Type B pancreatic cell (in vitro differentiated cells): ENCODE measurements at regions not wholly inside any gene's neighbourhood (a gene's known extent, or its start where the extent isn't known, plus 50 kb on each side); places are given as distances from the start of the nearest gene placed in this dataset.

ENCODE experiments used
- DNase-seq: peaks from one replicate; pipeline ENCODE4 v3.0.0; 2021; ENCODE audit warnings: mixed read lengths; ENCODE audit not compliant: unreplicated experiment; ENCODE audit errors: extremely low spot score
- H3K27ac Mint-ChIP-seq: 2 replicates; pipeline ENCODE4 v1.8.0; 2021; ENCODE audit warnings: mild to moderate bottlenecking, mixed read lengths
- H3K27me3 Mint-ChIP-seq: 2 replicates; pipeline ENCODE4 v1.8.0; 2021; ENCODE audit warnings: mixed read lengths
- H3K36me3 Mint-ChIP-seq: 2 replicates; pipeline ENCODE4 v1.8.0; 2021; ENCODE audit warnings: mixed read lengths
- H3K4me1 Mint-ChIP-seq: one replicate; pipeline ENCODE4 v1.8.0; 2021; ENCODE audit warnings: mixed read lengths; ENCODE audit not compliant: unreplicated experiment
- H3K4me3 Mint-ChIP-seq: 2 replicates; pipeline ENCODE4 v1.8.0; 2021; ENCODE audit warnings: mild to moderate bottlenecking, mixed read lengths
- H3K9me3 Mint-ChIP-seq: 2 replicates; pipeline ENCODE4 v1.8.0; 2021; ENCODE audit warnings: mixed read lengths
- CTCF ChIP-seq: fragments of 200-600 bp; sonication (generic); conservative IDR thresholded peaks from 2 replicates; pipeline ENCODE4 v1.5.0; 2021; ENCODE audit warnings: antibody characterized with exemption, mild to moderate bottlenecking

- H3K4me1 Mint-ChIP-seq, result no peaks in the 10 kb centered on the region
- H3K36me3 Mint-ChIP-seq, result no peaks in the 10 kb centered on the region
- no peak overlapping the region for H3K4me3 Mint-ChIP-seq
- no peak for TF ChIP-seq CTCF
- H3K27ac Mint-ChIP-seq, result no peak overlapping the region
- no peaks in the 10 kb centered on the region for H3K9me3 Mint-ChIP-seq
- no peaks in the 10 kb centered on the region for H3K27me3 Mint-ChIP-seq
- no peak for DNase-seq
Observed at GRCh38 chr12:87121896-87122295, 865.7 kb upstream of the MGAT4C start.

GRCh38 chr12:87120440-87120839 is 864.2 kb upstream of the MGAT4C start:
- no peak overlapping the region for H3K4me3 Mint-ChIP-seq
- no peaks in the 10 kb centered on the region for H3K27me3 Mint-ChIP-seq
- DNase-seq, result no peak
- TF ChIP-seq CTCF, result no peak
- no peaks in the 10 kb centered on the region for H3K36me3 Mint-ChIP-seq
- H3K27ac Mint-ChIP-seq, result no peak overlapping the region
- no peaks in the 10 kb centered on the region for H3K9me3 Mint-ChIP-seq
- no peaks in the 10 kb centered on the region for H3K4me1 Mint-ChIP-seq

- Mint-ChIP-seq H3K4me3 (no peak overlapping the region), H3K9me3 (no peaks in the 10 kb centered on the region), H3K27me3 (no peaks in the 10 kb centered on the region), H3K4me1 (no peaks in the 10 kb centered on the region), H3K36me3 (no peaks in the 10 kb centered on the region), H3K27ac (no peak overlapping the region)
- no peak for DNase-seq
- no peak for TF ChIP-seq CTCF
Observed at GRCh38 chr12:87119713-87120112, 863.5 kb upstream of the MGAT4C start.

- no peaks in the 10 kb centered on the region for H3K27me3 Mint-ChIP-seq
- H3K27ac Mint-ChIP-seq, result no peak overlapping the region
- H3K4me1 Mint-ChIP-seq, result no peaks in the 10 kb centered on the region
- no peak for TF ChIP-seq CTCF
- no peaks in the 10 kb centered on the region for H3K36me3 Mint-ChIP-seq
- no peaks in the 10 kb centered on the region for H3K9me3 Mint-ChIP-seq
- DNase-seq, result no peak
- no peak overlapping the region for H3K4me3 Mint-ChIP-seq
Observed at GRCh38 chr12:87117526-87117925, 861.3 kb upstream of the MGAT4C start.

- Mint-ChIP-seq H3K4me1 (no peaks in the 10 kb centered on the region), H3K27me3 (no peaks in the 10 kb centered on the region), H3K27ac (no peak overlapping the region), H3K9me3 (no peaks in the 10 kb centered on the region), H3K4me3 (no peak overlapping the region), H3K36me3 (no peaks in the 10 kb centered on the region)
- DNase-seq, result no peak
- no peak for TF ChIP-seq CTCF
Observed at GRCh38 chr12:87116780-87117179, 860.6 kb upstream of the MGAT4C start.
